HG02623 (cell line): ENCODE measurements at regions not wholly inside any gene's neighbourhood (a gene's known extent, or its start where the extent isn't known, plus 50 kb on each side); places are given as distances from the start of the nearest gene placed in this dataset.
"Not testable (repeated sequence)": the region's sequence is repeated elsewhere in the genome, so short reads cannot be mapped to it uniquely, and the experiment has no call there.

ENCODE experiments used
- ATAC-seq: cut with Tn5 transposase; IDR thresholded peaks from one replicate; pipeline ENCODE4 v1.9.1; 2021; ENCODE audit warnings: moderate library complexity; ENCODE audit not compliant: unreplicated experiment

- ATAC-seq = no peak
These were observed 201.8 kb upstream of the AGR3 start for GRCh38 chr7:17083392-17084165.

GRCh38 chr7:17084166-17084475, 202.3 kb upstream of the AGR3 start:
- ATAC-seq = no peak

GRCh38 chr7:17085186-17085585, 203.4 kb upstream of the AGR3 start:
- ATAC-seq = no peak

GRCh38 chr7:17086403-17086802, 204.6 kb upstream of the AGR3 start:
- no peak for ATAC-seq

- no peak for ATAC-seq
These were observed 207.7 kb upstream of the AHR start for GRCh38 chr7:17090751-17091150.

- no peak for ATAC-seq
These were observed 205.0 kb upstream of the AHR start for GRCh38 chr7:17093461-17093860.

- ATAC-seq = no peak
These were observed 203.4 kb upstream of the AHR start for GRCh38 chr7:17094963-17095574.

- ATAC-seq = no peak
These were observed 202.5 kb upstream of the AHR start for GRCh38 chr7:17095931-17096330.

GRCh38 chr7:17097668-17098297, 200.7 kb upstream of the AHR start:
- ATAC-seq = no peak

- no peak for ATAC-seq
These were observed 199.9 kb upstream of the AHR start for GRCh38 chr7:17098515-17098914.

- ATAC-seq = no peak
These were observed 199.1 kb upstream of the AHR start for GRCh38 chr7:17099083-17099973.

GRCh38 chr7:17099974-17100509, 198.4 kb upstream of the AHR start:
- ATAC-seq = not testable (repeated sequence)

GRCh38 chr7:17101207-17101696, 197.2 kb upstream of the AHR start:
- ATAC-seq = no peak

GRCh38 chr7:17103170-17103569, 195.3 kb upstream of the AHR start:
- ATAC-seq = no peak

GRCh38 chr7:17103984-17104383, 194.5 kb upstream of the AHR start:
- ATAC-seq = no peak

GRCh38 chr7:17104419-17104818, 194.0 kb upstream of the AHR start:
- ATAC-seq = no peak

GRCh38 chr7:17105701-17106100, 192.8 kb upstream of the AHR start:
- no peak for ATAC-seq

- ATAC-seq = no peak
These were observed 190.3 kb upstream of the AHR start for GRCh38 chr7:17108049-17108584.

- no peak for ATAC-seq
These were observed 189.4 kb upstream of the AHR start for GRCh38 chr7:17109020-17109419.

- ATAC-seq = not testable (repeated sequence)
These were observed 184.7 kb upstream of the AHR start for GRCh38 chr7:17113770-17114169.

- no peak for ATAC-seq
These were observed 180.0 kb upstream of the AHR start for GRCh38 chr7:17118412-17118811.
